Activated T-cell treated with anti-CD3 and anti-CD28 coated beads, Interleukin-2, amount 50 U/mL, for 4 hours (primary cell): ENCODE measurements at regions not wholly inside any gene's neighbourhood (a gene's known extent, or its start where the extent isn't known, plus 50 kb on each side); places are given as distances from the start of the nearest gene placed in this dataset.
"Not testable (repeated sequence)": the region's sequence is repeated elsewhere in the genome, so short reads cannot be mapped to it uniquely, and the experiment has no call there.

ENCODE experiments used
- ATAC-seq, 2 donors: fragments of 200-7000 bp; cut with Tn5 transposase; one replicate each; pipeline ENCODE4 v1.10.0; 2021
- DNase-seq: peaks from one replicate; pipeline ENCODE4 v3.0.0-alpha.2; 2020
- H3K27me3 Mint-ChIP-seq: one replicate; pipeline ENCODE4 v1.8.0; 2021; ENCODE audit warnings: low read depth, mixed read lengths
- H3K36me3 Mint-ChIP-seq: one replicate; pipeline ENCODE4 v1.8.0; 2022; ENCODE audit warnings: mixed read lengths; ENCODE audit not compliant: insufficient read depth
- H3K4me1 Mint-ChIP-seq: one replicate; pipeline ENCODE4 v1.8.0; 2021; ENCODE audit warnings: low read depth, mixed read lengths
- H3K4me3 Mint-ChIP-seq: one replicate; pipeline ENCODE4 v1.8.0; 2021; ENCODE audit warnings: mild to moderate bottlenecking, moderate library complexity, mixed read lengths
- H3K9me3 Mint-ChIP-seq: one replicate; pipeline ENCODE4 v1.8.0; 2021; ENCODE audit warnings: mixed read lengths

DNA sequence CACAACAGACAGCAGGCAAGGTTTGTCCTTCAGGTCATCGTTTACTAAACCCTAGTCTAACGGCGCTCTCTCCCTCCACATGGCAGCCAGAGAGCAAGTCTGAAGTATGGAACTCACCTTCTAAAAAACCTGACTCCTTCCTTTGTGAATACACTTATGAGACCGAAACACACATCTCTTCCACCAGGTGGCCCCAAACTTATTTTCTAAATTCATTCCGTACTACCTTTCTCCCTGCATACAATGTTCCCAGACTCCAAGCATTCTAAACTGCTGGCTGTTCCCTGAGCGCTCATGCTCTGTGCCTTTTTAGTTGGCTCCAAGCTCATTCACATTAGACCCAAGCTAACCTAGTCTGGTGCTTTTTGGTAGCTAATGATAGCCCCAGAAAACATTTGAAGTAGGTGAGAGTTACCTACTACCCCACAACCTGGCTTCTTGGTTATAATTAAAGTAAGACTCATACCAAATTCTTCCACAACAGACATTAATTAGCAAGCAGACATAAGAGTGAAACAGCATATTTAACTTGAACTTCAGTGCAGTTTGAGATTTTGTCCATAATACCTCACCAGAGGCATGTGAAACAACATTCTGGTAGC is 67.6 kb upstream of the DCLK2 start:
- H3K36me3 Mint-ChIP-seq: no peaks in the 10 kb centered on the region
- H3K4me1 Mint-ChIP-seq: no peaks in the 10 kb centered on the region
- H3K4me3 Mint-ChIP-seq: no peak overlapping the region
- H3K9me3 Mint-ChIP-seq: no peaks in the 10 kb centered on the region
- ATAC-seq: no peak
- DNase-seq: no peak
- H3K27me3 Mint-ChIP-seq: peaks cover 9% of the 10 kb centered on the region

DNA sequence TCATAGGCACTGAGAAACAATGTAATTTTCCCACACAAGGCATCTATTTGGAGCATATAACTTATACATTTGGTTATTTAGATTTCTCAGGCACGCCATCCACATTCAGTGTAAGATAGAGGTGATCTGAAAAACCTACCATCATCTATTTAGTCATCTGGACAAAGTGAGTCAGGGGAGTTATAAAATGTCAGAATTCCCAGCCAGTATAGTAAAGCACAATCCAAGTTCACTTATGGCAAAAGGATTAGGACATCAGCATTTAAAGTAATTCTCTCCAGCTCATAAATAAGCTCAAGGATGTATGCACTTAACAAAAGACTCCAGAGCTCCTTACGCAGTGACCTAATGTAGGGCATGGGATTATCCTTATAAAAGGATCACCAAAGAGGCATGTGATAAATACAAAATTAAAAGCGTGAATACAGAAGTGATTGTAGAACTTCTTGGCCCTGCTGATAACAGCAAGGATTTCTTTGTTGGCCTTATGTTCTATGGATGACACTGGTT is 65.3 kb upstream of the DCLK2 start:
- ATAC-seq (no peak), DNase-seq (no peak)
- H3K4me3 Mint-ChIP-seq: no peak overlapping the region
- no peaks in the 10 kb centered on the region for H3K36me3 Mint-ChIP-seq
- peaks cover 4% of the 10 kb centered on the region for H3K27me3 Mint-ChIP-seq
- no peaks in the 10 kb centered on the region for H3K9me3 Mint-ChIP-seq
- H3K4me1 Mint-ChIP-seq: no peaks in the 10 kb centered on the region

DNA sequence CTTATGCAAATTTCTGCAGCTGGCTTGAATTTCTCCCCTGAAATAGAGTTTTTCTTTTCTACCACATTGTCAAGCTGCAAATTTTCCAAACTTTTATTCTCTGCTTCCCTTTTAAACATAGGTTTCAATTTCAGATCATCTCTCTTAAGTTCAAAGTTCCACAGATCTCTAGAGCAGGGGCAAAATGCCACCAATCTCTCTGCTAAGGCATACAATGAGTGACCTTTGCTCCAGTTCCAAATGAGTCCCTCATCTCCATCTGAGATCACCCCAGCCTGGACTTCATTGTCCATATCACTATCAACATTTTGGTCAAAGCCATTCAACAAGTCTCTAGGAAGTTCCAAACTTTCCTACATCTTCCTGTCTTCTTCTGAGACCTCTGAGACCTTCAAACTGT is 62.3 kb upstream of the DCLK2 start:
- DNase-seq, H3K36me3 Mint-ChIP-seq, H3K4me3 Mint-ChIP-seq, ATAC-seq, H3K4me1 Mint-ChIP-seq, H3K9me3 Mint-ChIP-seq: not testable (repeated sequence)
- H3K27me3 Mint-ChIP-seq: peaks cover 13% of the 10 kb centered on the region

DNA sequence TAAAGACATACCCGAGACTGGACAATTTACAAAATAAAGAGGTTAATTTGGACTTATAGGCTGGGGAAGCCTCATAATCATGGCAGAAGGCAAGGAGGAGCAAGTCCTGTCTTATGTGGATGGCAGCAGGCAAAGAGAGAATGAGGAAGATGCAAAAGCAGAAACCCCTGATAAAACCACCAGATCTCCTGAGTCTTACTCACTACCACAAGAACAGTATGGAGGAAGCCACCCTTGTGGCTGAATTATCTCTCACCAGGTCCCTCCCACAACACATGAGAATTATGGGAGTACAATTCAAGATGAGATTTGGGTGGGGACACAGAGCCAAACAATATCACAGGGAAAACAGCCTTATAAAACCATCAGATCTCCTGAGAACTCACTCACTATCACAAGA is 61.6 kb upstream of the DCLK2 start:
- not testable (repeated sequence) for ATAC-seq, H3K36me3 Mint-ChIP-seq, DNase-seq, H3K4me3 Mint-ChIP-seq, H3K4me1 Mint-ChIP-seq, H3K9me3 Mint-ChIP-seq
- H3K27me3 Mint-ChIP-seq: peaks cover 13% of the 10 kb centered on the region

DNA sequence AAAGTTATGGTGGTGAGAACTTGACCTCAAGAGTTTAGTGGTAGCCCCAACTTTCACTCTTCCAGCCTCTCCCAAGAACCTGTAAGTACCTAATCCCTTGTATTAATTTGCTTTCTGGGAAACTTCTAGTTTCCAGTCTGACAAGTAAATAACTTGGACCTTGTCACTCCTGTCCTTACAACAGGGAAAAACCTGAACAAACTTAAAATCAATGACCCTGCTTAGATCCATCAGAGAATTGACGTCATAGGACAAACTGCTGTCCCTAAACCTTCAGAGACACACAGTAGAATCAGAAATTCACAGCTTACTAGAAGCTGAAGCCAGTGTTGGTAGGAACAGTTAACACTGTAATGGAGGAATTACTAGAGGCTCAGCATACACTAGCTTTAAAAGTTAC is 60.0 kb upstream of the DCLK2 start:
- Mint-ChIP-seq H3K36me3 (no peaks in the 10 kb centered on the region), H3K9me3 (peaks cover 4% of the 10 kb centered on the region), H3K4me1 (no peaks in the 10 kb centered on the region), H3K27me3 (peaks cover 19% of the 10 kb centered on the region), H3K4me3 (no peak overlapping the region)
- ATAC-seq: no peak
- no peak for DNase-seq

DNA sequence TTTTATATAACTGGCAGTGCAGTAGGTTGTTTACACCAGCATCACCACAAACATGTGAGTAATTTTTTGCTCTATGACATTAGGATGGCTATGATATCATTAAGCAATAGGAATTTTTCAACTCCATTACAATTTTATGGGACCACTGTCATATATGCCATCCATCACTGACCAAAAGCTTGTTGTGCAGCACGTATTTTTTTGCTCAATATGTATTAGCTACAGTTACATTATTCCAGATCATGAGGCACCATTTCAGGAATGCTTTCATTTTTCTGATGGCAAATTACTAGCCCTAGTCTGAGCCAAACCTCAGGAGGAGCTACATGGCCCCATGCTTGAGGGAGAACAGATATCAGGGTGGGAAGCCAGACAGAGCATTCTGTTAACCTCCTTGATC is 56.8 kb upstream of the DCLK2 start:
- peaks cover 27% of the 10 kb centered on the region for H3K27me3 Mint-ChIP-seq
- DNase-seq (no peak), ATAC-seq (no peak)
- no peak overlapping the region for H3K4me3 Mint-ChIP-seq
- H3K36me3 Mint-ChIP-seq: no peaks in the 10 kb centered on the region
- no peaks in the 10 kb centered on the region for H3K4me1 Mint-ChIP-seq
- peaks cover 9% of the 10 kb centered on the region for H3K9me3 Mint-ChIP-seq

DNA sequence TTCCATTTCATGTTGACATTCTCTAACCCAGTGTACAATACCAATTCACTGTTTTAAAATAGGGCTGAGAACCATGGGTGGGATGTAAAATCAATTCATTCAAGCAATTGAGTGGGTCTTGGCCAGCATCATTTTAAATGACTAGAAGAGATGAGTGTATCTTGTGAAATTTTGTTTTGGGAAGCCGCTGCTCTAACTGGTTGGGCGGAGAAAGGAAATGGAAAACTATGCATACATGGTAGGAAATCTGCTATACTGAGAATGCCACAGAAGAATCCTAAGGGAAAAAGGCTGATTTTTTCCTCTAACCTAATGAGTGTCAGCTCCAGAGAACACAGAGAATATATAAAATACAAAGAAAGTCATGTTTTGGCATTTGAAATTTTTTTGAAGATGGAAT is 54.8 kb upstream of the DCLK2 start:
- Mint-ChIP-seq H3K4me3 (no peak overlapping the region), H3K36me3 (no peaks in the 10 kb centered on the region), H3K9me3 (peaks cover 16% of the 10 kb centered on the region), H3K4me1 (no peaks in the 10 kb centered on the region), H3K27me3 (peaks cover 22% of the 10 kb centered on the region)
- ATAC-seq (no peak), DNase-seq (no peak)

DNA sequence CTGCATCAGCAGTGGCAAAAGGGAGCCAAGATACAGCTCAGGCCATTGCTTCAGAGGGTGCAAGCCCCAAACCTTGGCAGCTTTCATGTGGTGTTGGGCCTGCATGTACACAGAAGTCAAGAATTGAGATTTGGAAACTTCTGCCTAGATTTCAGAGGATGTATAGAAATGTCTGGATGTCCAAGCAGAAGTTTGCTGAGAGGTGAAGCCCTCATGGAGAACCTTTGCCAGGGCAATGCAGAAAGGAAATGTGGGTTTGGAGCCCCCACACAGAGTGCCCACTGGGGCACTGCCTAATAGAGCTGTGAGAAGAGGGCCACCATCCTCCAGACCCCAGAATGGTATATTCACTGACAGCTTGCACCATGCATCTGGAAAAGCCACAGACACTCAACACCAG is 51.3 kb upstream of the DCLK2 start:
- DNase-seq, H3K4me1 Mint-ChIP-seq, H3K36me3 Mint-ChIP-seq, ATAC-seq, H3K4me3 Mint-ChIP-seq: not testable (repeated sequence)
- Mint-ChIP-seq H3K9me3 (peaks cover 12% of the 10 kb centered on the region), H3K27me3 (peaks cover 17% of the 10 kb centered on the region)
